Prostate gland (tissue), 2 donors: ENCODE measurements at regions not wholly inside any gene's neighbourhood (a gene's known extent, or its start where the extent isn't known, plus 50 kb on each side); places are given as distances from the start of the nearest gene placed in this dataset.

Experiments used
- POLR2A ChIP-seq: fragments of 450-650 bp; IDR thresholded peaks from one replicate; pipeline ENCODE4 v1.6.1; 2016; ENCODE audit warnings: antibody characterized with exemption, mild to moderate bottlenecking
- TF ChIP-seq, protein P1 (sequence below), 4 experiments: fragments of 200-600 bp in 2 of 4; fragments of 450-650 bp in 2 of 4; sonication (generic) in 2 of 4; IDR thresholded peaks; 1 replicate in 3 of 4; 2 replicates in 1 of 4; pipeline ENCODE4 v1.5.1; 2016 to 2019; ENCODE audit warnings: antibody characterized with exemption in 4 of 4, mild to moderate bottlenecking in 2 of 4, moderate library complexity in 2 of 4

DNA sequence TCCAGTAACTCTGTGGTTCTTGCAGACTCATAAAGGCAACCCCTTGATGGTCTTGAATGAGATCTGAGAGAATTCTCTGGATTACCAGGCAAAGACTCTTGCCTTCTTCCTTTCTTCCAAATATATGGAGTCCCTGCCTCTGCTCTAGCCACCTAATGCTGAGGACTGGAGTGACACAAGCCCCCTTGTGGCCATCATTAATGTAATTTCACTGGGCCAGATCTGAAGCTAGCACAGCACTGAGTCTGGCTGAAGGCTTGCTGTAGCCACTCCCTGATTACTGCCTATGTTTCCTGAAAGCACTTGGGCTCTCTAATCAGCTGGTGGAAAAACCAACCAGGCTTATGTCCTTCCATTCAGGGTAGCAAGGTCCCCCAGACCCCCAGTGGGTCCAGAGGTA lies 559.3 kb upstream of the IRAK1BP1 start:
- TF ChIP-seq, protein P1, sequence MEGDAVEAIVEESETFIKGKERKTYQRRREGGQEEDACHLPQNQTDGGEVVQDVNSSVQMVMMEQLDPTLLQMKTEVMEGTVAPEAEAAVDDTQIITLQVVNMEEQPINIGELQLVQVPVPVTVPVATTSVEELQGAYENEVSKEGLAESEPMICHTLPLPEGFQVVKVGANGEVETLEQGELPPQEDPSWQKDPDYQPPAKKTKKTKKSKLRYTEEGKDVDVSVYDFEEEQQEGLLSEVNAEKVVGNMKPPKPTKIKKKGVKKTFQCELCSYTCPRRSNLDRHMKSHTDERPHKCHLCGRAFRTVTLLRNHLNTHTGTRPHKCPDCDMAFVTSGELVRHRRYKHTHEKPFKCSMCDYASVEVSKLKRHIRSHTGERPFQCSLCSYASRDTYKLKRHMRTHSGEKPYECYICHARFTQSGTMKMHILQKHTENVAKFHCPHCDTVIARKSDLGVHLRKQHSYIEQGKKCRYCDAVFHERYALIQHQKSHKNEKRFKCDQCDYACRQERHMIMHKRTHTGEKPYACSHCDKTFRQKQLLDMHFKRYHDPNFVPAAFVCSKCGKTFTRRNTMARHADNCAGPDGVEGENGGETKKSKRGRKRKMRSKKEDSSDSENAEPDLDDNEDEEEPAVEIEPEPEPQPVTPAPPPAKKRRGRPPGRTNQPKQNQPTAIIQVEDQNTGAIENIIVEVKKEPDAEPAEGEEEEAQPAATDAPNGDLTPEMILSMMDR (IDR thresholded peaks at IDR 0.05) = no peak
- no peak for TF ChIP-seq POLR2A
